PC-3 (cell line): ENCODE measurements at regions not wholly inside any gene's neighbourhood (a gene's known extent, or its start where the extent isn't known, plus 50 kb on each side); places are given as distances from the start of the nearest gene placed in this dataset.

Source experiments
- EZH2 ChIP-seq: fragments of 300-600 bp; sonication (generic); IDR thresholded peaks from one replicate; pipeline ENCODE4 v1.6.1; 2017; ENCODE audit warnings: antibody characterized with exemption, mild to moderate bottlenecking, low read length; ENCODE audit not compliant: unreplicated experiment
- TF ChIP-seq, protein P1 (sequence below): fragments of 300-600 bp; sonication (generic); conservative IDR thresholded peaks from 2 replicates; pipeline ENCODE4 v1.5.1; 2017; ENCODE audit warnings: antibody characterized with exemption, low read depth, mild to moderate bottlenecking, low read length

GRCh38 chr1:201609661-201610318 is 70.9 kb downstream of the NAV1 start:
- TF ChIP-seq, protein P1, sequence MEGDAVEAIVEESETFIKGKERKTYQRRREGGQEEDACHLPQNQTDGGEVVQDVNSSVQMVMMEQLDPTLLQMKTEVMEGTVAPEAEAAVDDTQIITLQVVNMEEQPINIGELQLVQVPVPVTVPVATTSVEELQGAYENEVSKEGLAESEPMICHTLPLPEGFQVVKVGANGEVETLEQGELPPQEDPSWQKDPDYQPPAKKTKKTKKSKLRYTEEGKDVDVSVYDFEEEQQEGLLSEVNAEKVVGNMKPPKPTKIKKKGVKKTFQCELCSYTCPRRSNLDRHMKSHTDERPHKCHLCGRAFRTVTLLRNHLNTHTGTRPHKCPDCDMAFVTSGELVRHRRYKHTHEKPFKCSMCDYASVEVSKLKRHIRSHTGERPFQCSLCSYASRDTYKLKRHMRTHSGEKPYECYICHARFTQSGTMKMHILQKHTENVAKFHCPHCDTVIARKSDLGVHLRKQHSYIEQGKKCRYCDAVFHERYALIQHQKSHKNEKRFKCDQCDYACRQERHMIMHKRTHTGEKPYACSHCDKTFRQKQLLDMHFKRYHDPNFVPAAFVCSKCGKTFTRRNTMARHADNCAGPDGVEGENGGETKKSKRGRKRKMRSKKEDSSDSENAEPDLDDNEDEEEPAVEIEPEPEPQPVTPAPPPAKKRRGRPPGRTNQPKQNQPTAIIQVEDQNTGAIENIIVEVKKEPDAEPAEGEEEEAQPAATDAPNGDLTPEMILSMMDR = no peak
- TF ChIP-seq EZH2 = no peak
